H9 (cell line): ENCODE measurements at regions not wholly inside any gene's neighbourhood (a gene's known extent, or its start where the extent isn't known, plus 50 kb on each side); places are given as distances from the start of the nearest gene placed in this dataset.

Experiments used
- DNase-seq: peaks from one replicate; pipeline ENCODE4 v3.0.0-alpha.2; 2017
- H2AFZ ChIP-seq: one replicate; pipeline ENCODE4 v1.6.1; 2013; ENCODE audit warnings: mild to moderate bottlenecking, low read length, control low read depth, moderate library complexity
- H2AK5ac ChIP-seq: 2 replicates; pipeline ENCODE4 v1.6.1; 2013; ENCODE audit warnings: low read length, control low read depth, mixed read lengths; ENCODE audit not compliant: insufficient read length
- H2BK120ac ChIP-seq: one replicate; pipeline ENCODE4 v1.6.1; 2013; ENCODE audit warnings: low read depth, mild to moderate bottlenecking, low read length, control low read depth, inconsistent platforms; ENCODE audit not compliant: poor library complexity, severe bottlenecking
- H2BK12ac ChIP-seq: 2 replicates; pipeline ENCODE4 v1.6.1; 2013; ENCODE audit warnings: low read length, control low read depth, mixed read lengths, low read depth; ENCODE audit not compliant: insufficient read length
- H2BK15ac ChIP-seq: 2 replicates; pipeline ENCODE4 v1.6.1; 2013; ENCODE audit warnings: low read depth, low read length, control low read depth
- H2BK20ac ChIP-seq: one replicate; pipeline ENCODE4 v1.6.1; 2013; ENCODE audit warnings: low read depth, mild to moderate bottlenecking, low read length, control low read depth, inconsistent platforms; ENCODE audit not compliant: poor library complexity, severe bottlenecking
- H2BK5ac ChIP-seq: 2 replicates; pipeline ENCODE4 v1.6.1; 2013; ENCODE audit warnings: low read length, control low read depth, mixed read lengths; ENCODE audit not compliant: insufficient read length
- H3K14ac ChIP-seq: 2 replicates; pipeline ENCODE4 v1.6.1; 2013; ENCODE audit warnings: low read length, control low read depth; ENCODE audit not compliant: insufficient read depth
- H3K18ac ChIP-seq: 2 replicates; pipeline ENCODE4 v1.6.1; 2013; ENCODE audit warnings: low read depth, mild to moderate bottlenecking, mixed read lengths, low read length, control low read depth; ENCODE audit not compliant: insufficient read length
- H3K23ac ChIP-seq: 2 replicates; pipeline ENCODE4 v1.6.1; 2013; ENCODE audit warnings: low read length, control low read depth, mixed read lengths, low read depth; ENCODE audit not compliant: insufficient read length
- H3K23me2 ChIP-seq: 2 replicates; pipeline ENCODE4 v1.6.1; 2013; ENCODE audit warnings: low read depth, mild to moderate bottlenecking, mixed read lengths, low read length, control low read depth; ENCODE audit not compliant: insufficient read length, poor library complexity, severe bottlenecking
- H3K27ac ChIP-seq: 2 replicates; pipeline ENCODE4 v1.5.1; 2013; ENCODE audit warnings: low read length, control low read depth, mixed read lengths, low read depth; ENCODE audit not compliant: insufficient read length
- H3K27me3 ChIP-seq: 2 replicates; pipeline ENCODE4 v1.6.1; 2013; ENCODE audit warnings: low read length, control low read depth, inconsistent platforms; ENCODE audit not compliant: insufficient read depth
- H3K4ac ChIP-seq: 2 replicates; pipeline ENCODE4 v1.6.1; 2013; ENCODE audit warnings: low read depth, mild to moderate bottlenecking, control low read depth, inconsistent platforms, low read length, moderate library complexity
- H3K4me1 ChIP-seq: 2 replicates; pipeline ENCODE4 v1.6.1; 2013; ENCODE audit warnings: low read length, control low read depth, inconsistent platforms; ENCODE audit not compliant: insufficient read depth
- H3K4me2 ChIP-seq: 2 replicates; pipeline ENCODE4 v1.6.1; 2013; ENCODE audit warnings: low read length, control low read depth, mixed read lengths; ENCODE audit not compliant: insufficient read length, insufficient read depth
- H3K56ac ChIP-seq: 2 replicates; pipeline ENCODE4 v1.6.1; 2013; ENCODE audit warnings: low read depth, mild to moderate bottlenecking, mixed read lengths, low read length, control low read depth; ENCODE audit not compliant: insufficient read length
- H3K79me1 ChIP-seq: 2 replicates; pipeline ENCODE4 v1.6.1; 2013; ENCODE audit warnings: low read depth, mild to moderate bottlenecking, moderate library complexity, low read length, control low read depth, inconsistent platforms; ENCODE audit not compliant: insufficient read depth, poor library complexity, severe bottlenecking
- H3K79me2 ChIP-seq: 2 replicates; pipeline ENCODE4 v1.6.1; 2013; ENCODE audit warnings: low read length, control low read depth, inconsistent platforms; ENCODE audit not compliant: insufficient read depth
- H3K9ac ChIP-seq: 2 replicates; pipeline ENCODE4 v1.6.1; 2013; ENCODE audit warnings: low read length, control low read depth, mixed read lengths; ENCODE audit not compliant: insufficient read length; ENCODE audit errors: extremely low read depth
- H3K9me3 ChIP-seq: one replicate; pipeline ENCODE4 v1.6.1; 2013; ENCODE audit warnings: low read depth, low read length, inconsistent platforms; ENCODE audit not compliant: control insufficient read depth
- H3T11ph ChIP-seq: one replicate; pipeline ENCODE4 v1.6.1; 2013; ENCODE audit warnings: mild to moderate bottlenecking, low read length, control low read depth, inconsistent platforms
- H4K20me1 ChIP-seq: one replicate; pipeline ENCODE4 v1.6.1; 2013; ENCODE audit not compliant: control insufficient read depth, insufficient read length, insufficient read depth
- H4K5ac ChIP-seq: 2 replicates; pipeline ENCODE4 v1.6.1; 2013; ENCODE audit warnings: low read depth, mild to moderate bottlenecking, mixed read lengths, low read length, control low read depth; ENCODE audit not compliant: insufficient read length
- H4K8ac ChIP-seq: replicated peaks from 2 replicates; pipeline ENCODE4 v1.6.1; 2013; ENCODE audit warnings: low read length, control low read depth, mixed read lengths, low read depth; ENCODE audit not compliant: insufficient read length
- H4K91ac ChIP-seq: 2 replicates; pipeline ENCODE4 v1.6.1; 2013; ENCODE audit warnings: low read depth, mild to moderate bottlenecking, moderate library complexity, mixed read lengths, low read length, control low read depth; ENCODE audit not compliant: insufficient read length
- H3K27ac Mint-ChIP-seq, 3 experiments: 2 replicates in 2 of 3; 3 replicates in 1 of 3; pipeline ENCODE4 v1.8.0; 2020 to 2021; ENCODE audit warnings: mixed read lengths in 3 of 3, mild to moderate bottlenecking in 1 of 3, moderate library complexity in 1 of 3
- H3K27me3 Mint-ChIP-seq: 2 replicates; pipeline ENCODE4 v1.8.0; 2021; ENCODE audit warnings: low read depth, mild to moderate bottlenecking, moderate library complexity, mixed read lengths
- H3K36me3 Mint-ChIP-seq, 3 experiments: 2 replicates in 2 of 3; 3 replicates in 1 of 3; pipeline ENCODE4 v1.8.0; 2020 to 2021; ENCODE audit warnings: low read depth in 3 of 3, mixed read lengths in 3 of 3; ENCODE audit not compliant: insufficient read depth in 1 of 3
- H3K4me1 Mint-ChIP-seq, 2 experiments: 2 replicates each; pipeline ENCODE4 v1.8.0; 2020; ENCODE audit warnings: mixed read lengths in 2 of 2
- H3K4me3 Mint-ChIP-seq, 2 experiments: 2 replicates in 1 of 2; 3 replicates in 1 of 2; pipeline ENCODE4 v1.8.0; 2020 to 2021; ENCODE audit warnings: mild to moderate bottlenecking in 2 of 2, mixed read lengths in 2 of 2, moderate library complexity in 1 of 2
- H3K9me3 Mint-ChIP-seq, 2 experiments: 2 replicates in 1 of 2; 3 replicates in 1 of 2; pipeline ENCODE4 v1.8.0; 2020; ENCODE audit warnings: mild to moderate bottlenecking in 2 of 2, mixed read lengths in 2 of 2, moderate library complexity in 1 of 2
- WGBS: extraction: QIAGEN DNeasy Blood & Tissue Kit; methylation state at CpG from one replicate; pipeline ENCODE4 v1.1.7; 2013; ENCODE audit warnings: missing lambda C conversion rate, low lambda C conversion rate, mixed read lengths; ENCODE audit not compliant: insufficient read length; ENCODE audit errors: extremely low coverage; 5-methylcytosine and 5-hydroxymethylcytosine counted together
- TF ChIP-seq, protein P1 (sequence below): fragments of 200-600 bp; sonication (generic); conservative IDR thresholded peaks from 3 replicates; pipeline ENCODE4 v1.8.0; 2021; ENCODE audit warnings: antibody characterized with exemption, mild to moderate bottlenecking

- no peak overlapping the region for H3K27ac ChIP-seq
- peaks cover under 1% of the 10 kb centered on the region for H4K20me1 ChIP-seq
- no peak overlapping the region for H2AFZ ChIP-seq
- no peaks in the 10 kb centered on the region for H3K27me3 ChIP-seq
- no peak for DNase-seq
- H3K56ac ChIP-seq: no peak overlapping the region
- H4K5ac ChIP-seq: no peak overlapping the region
- Mint-ChIP-seq H3K9me3 (no peaks in the 10 kb centered on the region; a peak in 1 of 5 replicates), H3K27ac (no peak overlapping the region), H3K27me3 (no peaks in the 10 kb centered on the region; the same call in none of the 2 replicates), H3K36me3 (no peaks in the 10 kb centered on the region), H3K4me1 (peaks cover 0 to 7% of the 10 kb centered on the region in 2 experiments; a peak in 1 of 4 replicates), H3K4me3 (no peak overlapping the region)
- no peak overlapping the region for H3K4me2 ChIP-seq
- no peak overlapping the region for H2AK5ac ChIP-seq
- TF ChIP-seq, protein P1, sequence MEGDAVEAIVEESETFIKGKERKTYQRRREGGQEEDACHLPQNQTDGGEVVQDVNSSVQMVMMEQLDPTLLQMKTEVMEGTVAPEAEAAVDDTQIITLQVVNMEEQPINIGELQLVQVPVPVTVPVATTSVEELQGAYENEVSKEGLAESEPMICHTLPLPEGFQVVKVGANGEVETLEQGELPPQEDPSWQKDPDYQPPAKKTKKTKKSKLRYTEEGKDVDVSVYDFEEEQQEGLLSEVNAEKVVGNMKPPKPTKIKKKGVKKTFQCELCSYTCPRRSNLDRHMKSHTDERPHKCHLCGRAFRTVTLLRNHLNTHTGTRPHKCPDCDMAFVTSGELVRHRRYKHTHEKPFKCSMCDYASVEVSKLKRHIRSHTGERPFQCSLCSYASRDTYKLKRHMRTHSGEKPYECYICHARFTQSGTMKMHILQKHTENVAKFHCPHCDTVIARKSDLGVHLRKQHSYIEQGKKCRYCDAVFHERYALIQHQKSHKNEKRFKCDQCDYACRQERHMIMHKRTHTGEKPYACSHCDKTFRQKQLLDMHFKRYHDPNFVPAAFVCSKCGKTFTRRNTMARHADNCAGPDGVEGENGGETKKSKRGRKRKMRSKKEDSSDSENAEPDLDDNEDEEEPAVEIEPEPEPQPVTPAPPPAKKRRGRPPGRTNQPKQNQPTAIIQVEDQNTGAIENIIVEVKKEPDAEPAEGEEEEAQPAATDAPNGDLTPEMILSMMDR: no peak
- no peaks in the 10 kb centered on the region for H3K79me2 ChIP-seq
- WGBS: no CpG with 5 or more reads among the region's 9 CpGs
- no peaks in the 10 kb centered on the region for H3K79me1 ChIP-seq
- H3K4ac ChIP-seq: no peak overlapping the region
- no peak overlapping the region for H2BK120ac ChIP-seq
- H2BK12ac ChIP-seq: no peak overlapping the region
- no peak overlapping the region for H3T11ph ChIP-seq
- no peaks in the 10 kb centered on the region for H3K9me3 ChIP-seq
- no peaks in the 10 kb centered on the region; the same call in 1 of the 2 replicates for H3K4me1 ChIP-seq
- H3K9ac ChIP-seq: no peak overlapping the region
- no peak overlapping the region for H3K14ac ChIP-seq
- no peak overlapping the region for H4K8ac ChIP-seq
- H2BK15ac ChIP-seq: no peak overlapping the region
- no peak overlapping the region for H4K91ac ChIP-seq
- no peak overlapping the region for H3K18ac ChIP-seq
- no peak overlapping the region for H2BK5ac ChIP-seq
- no peak overlapping the region for H3K23ac ChIP-seq
- H3K23me2 ChIP-seq: no peaks in the 10 kb centered on the region
- H2BK20ac ChIP-seq: no peak overlapping the region
Measured at GRCh38 chr2:129314120-129314519, 665.3 kb upstream of the RAB6C start.
